Panc1 (cell line): ENCODE measurements at regions not wholly inside any gene's neighbourhood (a gene's known extent, or its start where the extent isn't known, plus 50 kb on each side); places are given as distances from the start of the nearest gene placed in this dataset.

Experiments used
- CTCF ChIP-seq: fragments of 450-650 bp; IDR thresholded peaks from 2 replicates; pipeline ENCODE4 v1.5.1; 2017; ENCODE audit warnings: mild to moderate bottlenecking
- POLR2AphosphoS5 ChIP-seq: IDR thresholded peaks from 2 replicates; pipeline ENCODE4 v1.6.1; 2012; ENCODE audit warnings: mild to moderate bottlenecking, low read depth, low read length, moderate library complexity

GRCh38 chr3:106765342-106765741 is 611.9 kb upstream of the CCDC54 start:
- TF ChIP-seq CTCF (no peak), POLR2AphosphoS5 (no peak)
